Stimulated activated CD4-positive, alpha-beta T cell treated with anti-CD3 and anti-CD28 coated beads, Interleukin-1b, Interleukin-23, amount 100 ng/mL, for 48 hours (primary cell): ENCODE measurements at regions not wholly inside any gene's neighbourhood (a gene's known extent, or its start where the extent isn't known, plus 50 kb on each side); places are given as distances from the start of the nearest gene placed in this dataset.
"Not testable (repeated sequence)": the region's sequence is repeated elsewhere in the genome, so short reads cannot be mapped to it uniquely, and the experiment has no call there.

ENCODE experiments used
- DNase-seq: peaks from one replicate; pipeline ENCODE4 v3.0.0-alpha.2; 2020

DNA sequence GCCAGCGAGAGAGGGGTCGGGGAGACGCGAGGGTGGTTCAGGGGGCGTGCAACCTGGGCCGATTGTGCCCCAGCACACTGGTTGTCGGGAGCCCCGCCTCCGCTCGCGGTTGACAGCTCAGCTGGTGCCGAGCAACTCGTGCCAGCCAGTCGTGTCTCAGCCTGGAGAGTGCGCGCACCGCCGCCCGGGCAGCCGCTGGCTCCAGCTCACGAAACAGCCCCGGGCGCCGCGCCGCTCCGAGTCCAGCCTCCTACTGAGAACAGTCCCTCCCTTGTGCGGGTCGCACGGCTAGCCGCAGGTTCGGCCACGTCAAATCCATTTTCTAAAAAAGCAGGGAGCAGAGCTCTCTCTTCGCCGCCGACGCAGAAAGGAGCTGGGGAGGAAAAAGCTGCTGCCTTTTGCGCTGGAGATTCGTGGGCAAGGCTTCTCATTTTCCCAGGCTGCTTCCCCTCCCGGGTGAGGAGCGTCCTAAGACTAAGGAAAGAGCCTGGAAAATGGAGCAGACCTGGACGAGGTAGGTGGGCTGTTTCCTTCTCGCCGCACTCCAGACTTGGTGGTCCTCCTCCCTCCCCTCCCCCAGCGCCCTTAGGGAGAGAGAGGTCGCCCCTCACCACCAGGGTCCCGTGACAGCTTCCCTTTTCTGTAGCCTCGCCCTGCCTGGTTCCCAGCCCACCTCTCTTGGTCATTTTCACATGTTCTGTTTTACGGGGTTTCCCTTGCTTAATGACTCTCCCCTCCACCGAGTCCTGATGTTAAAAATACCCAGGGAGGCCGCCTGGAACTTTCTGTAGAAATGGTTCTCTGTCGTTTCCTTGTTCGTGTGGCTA, 56.7 kb upstream of the SEC22B start:
- DNase-seq = not testable (repeated sequence)

DNA sequence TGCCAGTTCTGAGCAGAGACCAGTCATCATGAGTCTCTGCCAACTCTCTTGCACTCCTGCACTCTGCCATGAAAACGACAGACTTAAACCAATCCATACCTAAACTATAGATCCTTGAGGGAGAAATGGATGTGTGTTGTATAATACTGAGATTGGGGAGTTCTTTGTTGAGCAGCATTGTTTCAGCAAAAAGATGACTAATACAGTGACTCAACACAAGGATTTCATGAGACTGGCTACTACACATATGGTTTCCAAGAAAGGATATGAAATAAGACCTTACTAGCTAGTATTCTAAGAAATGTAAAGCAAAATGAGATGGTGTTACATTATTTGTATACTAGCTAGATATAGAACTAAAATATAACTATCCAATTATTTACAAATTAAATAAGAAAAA, 53.5 kb upstream of the SEC22B start:
- not testable (repeated sequence) for DNase-seq
